Coronary artery (tissue), 2 donors: ENCODE measurements at regions not wholly inside any gene's neighbourhood (a gene's known extent, or its start where the extent isn't known, plus 50 kb on each side); places are given as distances from the start of the nearest gene placed in this dataset.

Source experiments
- DNase-seq: peaks from one replicate; pipeline ENCODE4 v3.0.0-alpha.2; 2017; ENCODE audit warnings: low spot score
- H3K27ac ChIP-seq, 2 donors: fragments of 200-600 bp; sonication (generic); one replicate each; pipeline ENCODE4 v1.5.1; 2016 to 2019
- H3K4me3 ChIP-seq: fragments of 200-600 bp; sonication (generic); 2 replicates; pipeline ENCODE4 v1.5.1; 2016; ENCODE audit warnings: mild to moderate bottlenecking, moderate library complexity
- TF ChIP-seq, protein P1 (sequence below): fragments of 200-600 bp; sonication (generic); IDR thresholded peaks from one replicate; pipeline ENCODE4 v1.5.1; 2019; ENCODE audit warnings: antibody characterized with exemption

GRCh38 chr5:65098393-65098792, 329.7 kb downstream of the CWC27 start:
- no peak overlapping the region for H3K27ac ChIP-seq
- H3K4me3 ChIP-seq = no peak overlapping the region
- TF ChIP-seq, protein P1, sequence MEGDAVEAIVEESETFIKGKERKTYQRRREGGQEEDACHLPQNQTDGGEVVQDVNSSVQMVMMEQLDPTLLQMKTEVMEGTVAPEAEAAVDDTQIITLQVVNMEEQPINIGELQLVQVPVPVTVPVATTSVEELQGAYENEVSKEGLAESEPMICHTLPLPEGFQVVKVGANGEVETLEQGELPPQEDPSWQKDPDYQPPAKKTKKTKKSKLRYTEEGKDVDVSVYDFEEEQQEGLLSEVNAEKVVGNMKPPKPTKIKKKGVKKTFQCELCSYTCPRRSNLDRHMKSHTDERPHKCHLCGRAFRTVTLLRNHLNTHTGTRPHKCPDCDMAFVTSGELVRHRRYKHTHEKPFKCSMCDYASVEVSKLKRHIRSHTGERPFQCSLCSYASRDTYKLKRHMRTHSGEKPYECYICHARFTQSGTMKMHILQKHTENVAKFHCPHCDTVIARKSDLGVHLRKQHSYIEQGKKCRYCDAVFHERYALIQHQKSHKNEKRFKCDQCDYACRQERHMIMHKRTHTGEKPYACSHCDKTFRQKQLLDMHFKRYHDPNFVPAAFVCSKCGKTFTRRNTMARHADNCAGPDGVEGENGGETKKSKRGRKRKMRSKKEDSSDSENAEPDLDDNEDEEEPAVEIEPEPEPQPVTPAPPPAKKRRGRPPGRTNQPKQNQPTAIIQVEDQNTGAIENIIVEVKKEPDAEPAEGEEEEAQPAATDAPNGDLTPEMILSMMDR = no peak
- DNase-seq = no peak
